A673 (cell line): ENCODE measurements at regions not wholly inside any gene's neighbourhood (a gene's known extent, or its start where the extent isn't known, plus 50 kb on each side); places are given as distances from the start of the nearest gene placed in this dataset.

ENCODE experiments used
- BruUV-seq: library from RNA; stranded (reverse); fragments of 400-500 nt; replicated peaks from 2 replicates; lab custom pipeline; 2021; lab: Mats Ljungman, UMichigan
- CTCF ChIA-PET: fragments of 300-600 bp; sonication (Branson Sonifier 250); formaldehyde crosslinking; loops from one replicate; lab custom pipeline; 2022; ENCODE audit warnings: antibody characterized with exemption; lab: Charles Lee
- POLR2A ChIA-PET: fragments of 300-600 bp; sonication (Branson Sonifier 250); formaldehyde crosslinking; loops from one replicate; lab custom pipeline; 2022; ENCODE audit warnings: antibody characterized with exemption; ENCODE audit not compliant: low non-redundant PET; lab: Charles Lee
- DNase-seq: peaks from one replicate; pipeline ENCODE4 v3.0.0-alpha.2; 2015; ENCODE audit warnings: low spot score
- H3K27ac ChIP-seq: fragments of 200-600 bp; sonication (generic); 2 replicates; pipeline ENCODE4 v1.5.1; 2016; ENCODE audit warnings: mixed run types, low read depth, mild to moderate bottlenecking, mixed read lengths, antibody characterized with exemption, low read length; ENCODE audit not compliant: poor library complexity, severe bottlenecking
- H3K27me3 ChIP-seq: fragments of 200-600 bp; sonication (generic); replicated peaks from 2 replicates; pipeline ENCODE4 v1.6.1; 2017; ENCODE audit warnings: mixed run types, low read depth, mild to moderate bottlenecking, mixed read lengths, antibody characterized with exemption, low read length; ENCODE audit not compliant: insufficient read depth, poor library complexity
- H3K36me3 ChIP-seq: fragments of 200-600 bp; sonication (generic); 2 replicates; pipeline ENCODE4 v1.6.1; 2016; ENCODE audit warnings: mixed run types, mild to moderate bottlenecking, mixed read lengths, antibody characterized with exemption, low read length; ENCODE audit not compliant: insufficient read depth, poor library complexity, severe bottlenecking
- H3K4me1 ChIP-seq: fragments of 200-600 bp; sonication (generic); 2 replicates; pipeline ENCODE4 v1.6.1; 2017; ENCODE audit warnings: mixed run types, mild to moderate bottlenecking, mixed read lengths, antibody characterized with exemption, low read length; ENCODE audit not compliant: insufficient read depth, poor library complexity, severe bottlenecking
- H3K4me3 ChIP-seq: fragments of 200-600 bp; sonication (generic); 2 replicates; pipeline ENCODE4 v1.5.1; 2016; ENCODE audit warnings: low read depth, mixed run types, mild to moderate bottlenecking, mixed read lengths, low read length; ENCODE audit not compliant: poor library complexity, severe bottlenecking
- H3K9me3 ChIP-seq: fragments of 200-600 bp; sonication (generic); 2 replicates; pipeline ENCODE4 v1.6.1; 2016; ENCODE audit warnings: mixed run types, low read depth, mild to moderate bottlenecking, mixed read lengths, antibody characterized with exemption, low read length; ENCODE audit not compliant: poor library complexity, severe bottlenecking
- EZH2 ChIP-seq: fragments of 200-600 bp; sonication (generic); IDR thresholded peaks from 2 replicates; pipeline ENCODE4 v1.6.1; 2017; ENCODE audit warnings: borderline replicate concordance, low read depth, mild to moderate bottlenecking, mixed read lengths, antibody characterized with exemption, low read length; ENCODE audit not compliant: poor library complexity, severe bottlenecking
- intact Hi-C: fragments of 100-400 bp; cut with micrococcal nuclease; formaldehyde crosslinking; loops from one replicate; pipeline ENCODE4 v1.10.0; 2022; ENCODE audit not compliant: unreplicated experiment
- TF ChIP-seq, protein P1 (sequence below): fragments of 300-800, 200-600 bp; sonication (generic); conservative IDR thresholded peaks from 2 replicates; pipeline ENCODE4 v1.5.1; 2017; ENCODE audit warnings: low read depth, mild to moderate bottlenecking, antibody characterized with exemption, low read length, moderate library complexity, mixed read lengths

GRCh38 chrX:69110116-69110530, 55.1 kb downstream of the PJA1 start:
- Histone ChIP-seq H3K27me3 (no peaks in the 10 kb centered on the region), H3K4me1 (peaks cover 22% of the 10 kb centered on the region), H3K4me3 (no peak overlapping the region), H3K9me3 (no peaks in the 10 kb centered on the region), H3K27ac (no peak overlapping the region), H3K36me3 (no peaks in the 10 kb centered on the region)
- no TSS peak for BruUV-seq
- intact Hi-C loops: no loop called here
- no peak for DNase-seq
- POLR2A ChIA-PET: interaction anchor here (0.5 kb wide), 1 partner anchor 237 kb away, joined by 3 read pairs; no protein-coding TSS in a partner anchor
- TF ChIP-seq, protein P1, sequence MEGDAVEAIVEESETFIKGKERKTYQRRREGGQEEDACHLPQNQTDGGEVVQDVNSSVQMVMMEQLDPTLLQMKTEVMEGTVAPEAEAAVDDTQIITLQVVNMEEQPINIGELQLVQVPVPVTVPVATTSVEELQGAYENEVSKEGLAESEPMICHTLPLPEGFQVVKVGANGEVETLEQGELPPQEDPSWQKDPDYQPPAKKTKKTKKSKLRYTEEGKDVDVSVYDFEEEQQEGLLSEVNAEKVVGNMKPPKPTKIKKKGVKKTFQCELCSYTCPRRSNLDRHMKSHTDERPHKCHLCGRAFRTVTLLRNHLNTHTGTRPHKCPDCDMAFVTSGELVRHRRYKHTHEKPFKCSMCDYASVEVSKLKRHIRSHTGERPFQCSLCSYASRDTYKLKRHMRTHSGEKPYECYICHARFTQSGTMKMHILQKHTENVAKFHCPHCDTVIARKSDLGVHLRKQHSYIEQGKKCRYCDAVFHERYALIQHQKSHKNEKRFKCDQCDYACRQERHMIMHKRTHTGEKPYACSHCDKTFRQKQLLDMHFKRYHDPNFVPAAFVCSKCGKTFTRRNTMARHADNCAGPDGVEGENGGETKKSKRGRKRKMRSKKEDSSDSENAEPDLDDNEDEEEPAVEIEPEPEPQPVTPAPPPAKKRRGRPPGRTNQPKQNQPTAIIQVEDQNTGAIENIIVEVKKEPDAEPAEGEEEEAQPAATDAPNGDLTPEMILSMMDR: no peak
- no peak for TF ChIP-seq EZH2
- CTCF ChIA-PET: interaction anchor here (0.6 kb wide), 1 partner anchor 277 kb away, joined by 5 read pairs; no protein-coding TSS in a partner anchor

- Histone ChIP-seq H3K9me3 (no peaks in the 10 kb centered on the region), H3K27ac (no peak overlapping the region), H3K4me1 (peaks cover 22% of the 10 kb centered on the region), H3K27me3 (no peaks in the 10 kb centered on the region), H3K36me3 (no peaks in the 10 kb centered on the region), H3K4me3 (no peak overlapping the region)
- ChIA-PET CTCF (interaction anchor here (0.6 kb wide), 1 partner anchor 278 kb away, joined by 5 read pairs; no protein-coding TSS in a partner anchor), POLR2A (no interaction called here)
- TF ChIP-seq, protein P1: no peak
- no peak for TF ChIP-seq EZH2
- DNase-seq: peak; percentile 26
- intact Hi-C loops: no loop called here
- no TSS peak for BruUV-seq
Observed at GRCh38 chrX:69109706-69110105, 55.5 kb downstream of the PJA1 start.

DNA sequence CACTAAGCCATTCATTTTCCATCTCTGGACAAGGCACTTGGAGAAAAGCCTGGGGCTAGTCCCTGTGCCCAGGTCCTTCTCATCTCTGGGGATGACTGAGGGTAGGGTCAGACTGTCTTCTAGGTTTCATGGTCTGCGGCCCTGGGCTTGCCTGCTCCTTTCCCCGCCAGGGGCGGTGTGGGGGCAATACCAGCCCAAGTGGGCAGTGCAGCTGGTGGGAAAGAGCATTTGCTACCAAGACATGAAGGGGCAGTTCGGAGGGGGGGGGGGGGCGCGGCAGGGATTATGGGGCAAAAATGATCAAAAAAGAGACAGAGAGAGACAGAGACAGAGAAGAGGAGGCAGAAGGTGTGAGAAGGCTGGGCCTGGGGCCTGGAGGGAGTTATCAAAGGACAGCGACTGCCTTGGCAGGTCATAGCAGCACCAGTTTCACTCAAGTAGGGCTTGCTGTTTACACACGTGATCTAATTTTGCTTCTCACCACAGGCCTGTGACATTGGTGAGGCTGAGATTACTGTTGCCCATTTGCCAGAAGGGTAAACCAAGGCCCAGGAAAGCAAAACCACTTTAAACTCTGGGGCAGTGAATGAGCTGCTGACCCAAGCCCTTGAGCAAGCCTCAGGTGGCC, 56.1 kb downstream of the PJA1 start:
- Histone ChIP-seq H3K27ac (no peak overlapping the region), H3K36me3 (no peaks in the 10 kb centered on the region), H3K4me3 (no peak overlapping the region), H3K27me3 (no peaks in the 10 kb centered on the region), H3K9me3 (no peaks in the 10 kb centered on the region), H3K4me1 (peaks cover 22% of the 10 kb centered on the region)
- ChIA-PET POLR2A (no interaction called here), CTCF (no interaction called here)
- DNase-seq: no peak
- no peak for TF ChIP-seq EZH2
- TF ChIP-seq, protein P1: no peak
- no TSS peak for BruUV-seq
- intact Hi-C loops: no loop called here
